ENCODE measurements at regions not wholly inside any gene's neighbourhood (a gene's known extent, or its start where the extent isn't known, plus 50 kb on each side); places are given as distances from the start of the nearest gene placed in this dataset.

- Histone ChIP-seq H3K4me3 (no peak overlapping the region), H3K9me3 (no peaks in the 10 kb centered on the region), H3K27me3 (no peaks in the 10 kb centered on the region), H3K27ac (no peak overlapping the region), H3K36me3 (no peaks in the 10 kb centered on the region), H3K4me1 (peaks cover 0 to 3% of the 10 kb centered on the region in 2 donors)
- no peak for DNase-seq (ENCODE audit: low spot score in 2 of 2)
- intact Hi-C loops (cut with DNase I): no loop called here
- TF ChIP-seq, protein P1, sequence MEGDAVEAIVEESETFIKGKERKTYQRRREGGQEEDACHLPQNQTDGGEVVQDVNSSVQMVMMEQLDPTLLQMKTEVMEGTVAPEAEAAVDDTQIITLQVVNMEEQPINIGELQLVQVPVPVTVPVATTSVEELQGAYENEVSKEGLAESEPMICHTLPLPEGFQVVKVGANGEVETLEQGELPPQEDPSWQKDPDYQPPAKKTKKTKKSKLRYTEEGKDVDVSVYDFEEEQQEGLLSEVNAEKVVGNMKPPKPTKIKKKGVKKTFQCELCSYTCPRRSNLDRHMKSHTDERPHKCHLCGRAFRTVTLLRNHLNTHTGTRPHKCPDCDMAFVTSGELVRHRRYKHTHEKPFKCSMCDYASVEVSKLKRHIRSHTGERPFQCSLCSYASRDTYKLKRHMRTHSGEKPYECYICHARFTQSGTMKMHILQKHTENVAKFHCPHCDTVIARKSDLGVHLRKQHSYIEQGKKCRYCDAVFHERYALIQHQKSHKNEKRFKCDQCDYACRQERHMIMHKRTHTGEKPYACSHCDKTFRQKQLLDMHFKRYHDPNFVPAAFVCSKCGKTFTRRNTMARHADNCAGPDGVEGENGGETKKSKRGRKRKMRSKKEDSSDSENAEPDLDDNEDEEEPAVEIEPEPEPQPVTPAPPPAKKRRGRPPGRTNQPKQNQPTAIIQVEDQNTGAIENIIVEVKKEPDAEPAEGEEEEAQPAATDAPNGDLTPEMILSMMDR (IDR thresholded peaks at IDR 0.05): no peak
These were observed 53.6 kb upstream of the SSBP3 start for GRCh38 chr1:54459726-54460191.

DNA sequence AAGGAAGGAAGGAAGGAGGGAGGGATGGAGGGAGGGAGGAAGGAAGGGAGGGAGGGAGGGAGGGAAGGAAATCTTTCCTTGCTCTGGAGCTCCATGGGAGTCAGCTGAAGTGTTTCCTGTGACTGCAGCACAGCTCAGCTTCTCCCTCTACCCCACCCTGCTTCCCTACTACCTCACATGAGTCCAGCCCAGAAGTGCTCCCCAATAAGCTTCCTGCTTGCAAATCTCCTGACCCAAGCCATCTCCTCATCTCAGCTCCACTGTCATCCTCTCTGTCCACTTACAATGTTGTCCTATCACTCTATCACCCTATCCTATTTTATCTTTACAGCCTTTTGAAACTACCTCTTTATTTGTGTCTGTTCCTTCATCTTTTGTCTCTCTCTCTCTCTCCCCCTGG, 52.9 kb upstream of the SSBP3 start:
- no peaks in the 10 kb centered on the region for H3K27me3 ChIP-seq
- no peak overlapping the region for H3K4me3 ChIP-seq
- DNase-seq (ENCODE audit: low spot score in 2 of 2): no peak
- no peak overlapping the region for H3K27ac ChIP-seq
- no peaks in the 10 kb centered on the region for H3K36me3 ChIP-seq
- no peaks in the 10 kb centered on the region for H3K9me3 ChIP-seq
- TF ChIP-seq, protein P1 (IDR thresholded peaks at IDR 0.05): no peak
- intact Hi-C loops (cut with DNase I): no loop called here
- H3K4me1 ChIP-seq: peaks cover 0 to 3% of the 10 kb centered on the region in 2 donors

GRCh38 chr1:54456921-54457529, 50.8 kb upstream of the SSBP3 start:
- TF ChIP-seq, protein P1 (IDR thresholded peaks at IDR 0.05): no peak
- intact Hi-C loops (cut with DNase I): no loop called here
- Histone ChIP-seq H3K27ac (no peak overlapping the region), H3K4me3 (no peak overlapping the region), H3K36me3 (no peaks in the 10 kb centered on the region), H3K4me1 (no peaks in the 10 kb centered on the region), H3K9me3 (no peaks in the 10 kb centered on the region), H3K27me3 (no peaks in the 10 kb centered on the region)
- no peak for DNase-seq (ENCODE audit: low spot score in 2 of 2)

DNA sequence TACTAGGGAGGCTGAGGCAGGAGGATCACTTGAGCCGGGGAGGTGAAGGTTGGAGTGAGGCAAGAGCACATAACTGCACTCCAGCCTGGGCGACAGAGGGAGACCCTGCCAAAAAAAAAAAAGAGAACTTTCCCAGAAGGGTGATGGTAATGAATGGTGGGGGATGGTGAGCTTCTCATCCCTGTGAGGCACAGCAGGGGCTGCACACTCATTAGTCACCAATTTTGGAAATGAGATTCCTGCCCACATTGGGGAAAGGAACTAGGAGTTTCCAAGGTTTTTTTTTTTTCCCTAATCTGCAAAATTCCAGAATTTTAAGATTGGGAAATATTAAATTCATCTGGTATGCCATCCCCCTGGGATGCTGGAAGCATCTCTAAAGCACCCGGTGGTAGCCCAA, 50.2 kb upstream of the SSBP3 start:
- no peaks in the 10 kb centered on the region for H3K27me3 ChIP-seq
- H3K36me3 ChIP-seq: no peaks in the 10 kb centered on the region
- intact Hi-C loops (cut with DNase I): no loop called here
- DNase-seq (ENCODE audit: low spot score in 2 of 2): no peak
- H3K27ac ChIP-seq: no peak overlapping the region
- no peaks in the 10 kb centered on the region for H3K9me3 ChIP-seq
- no peak overlapping the region for H3K4me3 ChIP-seq
- H3K4me1 ChIP-seq: no peaks in the 10 kb centered on the region
- TF ChIP-seq, protein P1 (IDR thresholded peaks at IDR 0.05): no peak

All from ascending aorta (tissue), 2 donors.